ENCODE measurements at regions not wholly inside any gene's neighbourhood (a gene's known extent, or its start where the extent isn't known, plus 50 kb on each side); places are given as distances from the start of the nearest gene placed in this dataset.

DNA sequence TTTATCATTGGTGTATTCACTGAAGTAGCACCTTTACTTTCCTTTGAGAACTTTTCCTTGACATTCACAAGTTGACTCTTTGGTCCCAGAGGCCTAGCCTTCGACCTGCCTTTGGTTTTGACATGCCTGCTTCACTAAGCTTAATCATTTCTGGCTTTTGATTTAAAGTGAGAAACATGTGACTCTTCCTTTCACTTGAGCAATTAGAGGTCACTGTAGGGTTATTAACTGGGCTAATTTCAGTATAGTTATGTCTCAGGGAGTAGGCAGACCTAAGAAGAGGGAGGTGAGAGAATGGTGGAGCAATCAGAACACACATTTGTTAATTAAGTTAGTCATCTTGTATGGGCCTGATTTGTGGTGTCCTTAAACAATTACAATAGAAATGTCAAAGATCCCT is 1040.7 kb upstream of the SLC39A10 start:
- no peaks in the 10 kb centered on the region for H3K36me3 ChIP-seq
- no peaks in the 10 kb centered on the region for H3K9me3 ChIP-seq (ENCODE audit: severe bottlenecking)
- no peak for DNase-seq
- no peak overlapping the region for H3K27ac ChIP-seq
- no peak for TF ChIP-seq CTCF (IDR thresholded peaks at IDR 0.05; ENCODE audit: low read depth, low read length)
- no peaks in the 10 kb centered on the region for H3K27me3 ChIP-seq (ENCODE audit: insufficient read depth, low read depth, severe bottlenecking)
- no peak overlapping the region for H3K4me3 ChIP-seq (ENCODE audit: low read depth, low read length)

GRCh38 chr2:194610297-194610696 is 1046.7 kb upstream of the SLC39A10 start:
- no peaks in the 10 kb centered on the region for H3K27me3 ChIP-seq (ENCODE audit: insufficient read depth, low read depth, severe bottlenecking)
- H3K27ac ChIP-seq, result no peak overlapping the region
- no peak for DNase-seq
- H3K36me3 ChIP-seq, result no peaks in the 10 kb centered on the region
- no peak overlapping the region for H3K4me3 ChIP-seq (ENCODE audit: low read depth, low read length)
- no peak for TF ChIP-seq CTCF (IDR thresholded peaks at IDR 0.05; ENCODE audit: low read depth, low read length)
- peaks cover 10% of the 10 kb centered on the region for H3K9me3 ChIP-seq (ENCODE audit: severe bottlenecking)

- no peak for DNase-seq
- Histone ChIP-seq H3K27me3 (ENCODE audit: insufficient read depth, low read depth, severe bottlenecking) (no peaks in the 10 kb centered on the region), H3K36me3 (no peaks in the 10 kb centered on the region), H3K9me3 (ENCODE audit: severe bottlenecking) (no peaks in the 10 kb centered on the region), H3K4me3 (ENCODE audit: low read depth, low read length) (no peak overlapping the region), H3K27ac (no peak overlapping the region)
- TF ChIP-seq CTCF (IDR thresholded peaks at IDR 0.05; ENCODE audit: low read depth, low read length), result no peak
Observed at GRCh38 chr2:194603429-194603828, 1053.6 kb upstream of the SLC39A10 start.

DNA sequence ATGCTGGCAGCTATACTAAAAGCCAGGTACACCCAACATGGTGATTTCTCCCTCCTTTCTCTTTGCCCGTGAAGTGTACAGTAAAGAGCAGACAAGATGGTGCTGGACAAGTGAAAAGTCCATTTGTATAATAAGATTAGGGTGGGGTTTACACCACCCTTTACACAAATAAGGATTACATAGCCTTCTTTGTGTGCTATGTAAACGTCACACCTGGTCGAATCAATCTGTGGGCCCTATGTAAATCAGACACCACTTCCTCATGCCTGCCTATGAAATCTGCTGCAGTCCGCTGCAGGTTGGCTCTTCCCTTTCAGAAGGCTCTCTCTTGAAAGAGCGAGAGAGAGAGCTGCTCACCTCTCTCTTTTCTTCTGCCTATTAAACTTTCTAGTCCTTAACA is 1054.3 kb upstream of the SLC39A10 start:
- Histone ChIP-seq H3K4me3 (ENCODE audit: low read depth, low read length) (no peak overlapping the region), H3K36me3 (no peaks in the 10 kb centered on the region), H3K9me3 (ENCODE audit: severe bottlenecking) (no peaks in the 10 kb centered on the region), H3K27me3 (ENCODE audit: insufficient read depth, low read depth, severe bottlenecking) (no peaks in the 10 kb centered on the region), H3K27ac (no peak overlapping the region)
- no peak for TF ChIP-seq CTCF (IDR thresholded peaks at IDR 0.05; ENCODE audit: low read depth, low read length)
- DNase-seq, result no peak

GRCh38 chr2:194591192-194591591 is 1065.8 kb upstream of the SLC39A10 start:
- no peak for DNase-seq
- H3K9me3 ChIP-seq (ENCODE audit: severe bottlenecking), result no peaks in the 10 kb centered on the region
- H3K36me3 ChIP-seq, result no peaks in the 10 kb centered on the region
- no peak overlapping the region for H3K27ac ChIP-seq
- H3K27me3 ChIP-seq (ENCODE audit: insufficient read depth, low read depth, severe bottlenecking), result no peaks in the 10 kb centered on the region
- H3K4me3 ChIP-seq (ENCODE audit: low read depth, low read length), result no peak overlapping the region
- TF ChIP-seq CTCF (IDR thresholded peaks at IDR 0.05; ENCODE audit: low read depth, low read length), result no peak

- Histone ChIP-seq H3K9me3 (ENCODE audit: severe bottlenecking) (no peaks in the 10 kb centered on the region), H3K27me3 (ENCODE audit: insufficient read depth, low read depth, severe bottlenecking) (no peaks in the 10 kb centered on the region), H3K36me3 (no peaks in the 10 kb centered on the region), H3K27ac (no peak overlapping the region), H3K4me3 (ENCODE audit: low read depth, low read length) (no peak overlapping the region)
- no peak for DNase-seq
- TF ChIP-seq CTCF (IDR thresholded peaks at IDR 0.05; ENCODE audit: low read depth, low read length), result no peak
Observed at GRCh38 chr2:194587739-194588270, 1069.2 kb upstream of the SLC39A10 start.

Measured in WERI-Rb-1 (cell line).